ENCODE measurements at regions not wholly inside any gene's neighbourhood (a gene's known extent, or its start where the extent isn't known, plus 50 kb on each side); places are given as distances from the start of the nearest gene placed in this dataset.

- no peak for DNase-seq (ENCODE audit: low read depth, low spot score)
- Histone ChIP-seq H3K9ac (replicated peaks; ENCODE audit: extremely low read depth, insufficient read depth, low read length) (no peak overlapping the region), H3K4me2 (ENCODE audit: insufficient read depth, low read length) (no peak overlapping the region), H4K20me1 (replicated peaks; ENCODE audit: control insufficient read depth, extremely low read depth, insufficient read depth, low read length) (no peaks in the 10 kb centered on the region), H3K9me1 (replicated peaks; ENCODE audit: control insufficient read depth, extremely low read depth, insufficient read depth, low read length) (no peaks in the 10 kb centered on the region), H3K4me3 (replicated peaks in 1 of 3; ENCODE audit: insufficient read depth in 1 of 3, low read depth in 1 of 3, low read length in 3 of 3) (no peak overlapping the region), H3K79me2 (ENCODE audit: control insufficient read depth, insufficient read depth, low read length) (no peaks in the 10 kb centered on the region), H3K4me1 (ENCODE audit: control insufficient read depth, extremely low read depth, insufficient read depth, low read length) (peaks cover 16% of the 10 kb centered on the region), H3K27me3 (ENCODE audit: control insufficient read depth in 2 of 2, insufficient read depth in 2 of 2, low read length in 2 of 2) (peaks cover 0 to 4% of the 10 kb centered on the region in 2 experiments), H3K36me3 (ENCODE audit: control insufficient read depth in 2 of 2, extremely low read depth in 1 of 2, insufficient read depth in 2 of 2, low read length in 2 of 2) (no peaks in the 10 kb centered on the region), H2AFZ (ENCODE audit: low read depth, low read length) (no peak overlapping the region), H3K9me3 (replicated peaks; ENCODE audit: control insufficient read depth, insufficient read depth, low read length) (no peaks in the 10 kb centered on the region), H3K27ac (ENCODE audit: insufficient read depth, low read depth, low read length) (no peak overlapping the region)
- ChIA-PET POLR2A (no interaction called here), CTCF (interaction anchor here (0.7 to 1.4 kb wide), 4 partner anchors 11 to 89 kb away, joined by 3 to 4 read pairs (median 3); no protein-coding TSS in a partner anchor)
- no TSS peak for BruUV-seq (replicated peaks)
- peak; percentile 15 for FAIRE-seq
- dilution Hi-C loops (cut with MboI; ENCODE audit: extremely low pct_ligation_motif_present, low sequenced_read_pairs) (no loop called here), intact Hi-C loops (cut with micrococcal nuclease) (no loop called here)
- no peak for TF ChIP-seq MYC (IDR thresholded peaks at IDR 0.05; ENCODE audit: low read depth, low read length)
- TF ChIP-seq EZH2 (IDR thresholded peaks at IDR 0.05; ENCODE audit: borderline replicate concordance, low read depth, low read length, severe bottlenecking), result no peak
- no peak for TF ChIP-seq POLR2A (IDR thresholded peaks at IDR 0.05; ENCODE audit: low read depth, low read length)
- no peak for TF ChIP-seq MAX (IDR thresholded peaks at IDR 0.05; ENCODE audit: insufficient read depth, insufficient read length)
- TF ChIP-seq CTCF (IDR thresholded peaks at IDR 0.05; ENCODE audit: extremely low read depth in 1 of 2, insufficient read depth in 1 of 2, low read depth in 1 of 2, low read length in 2 of 2), result no peak
- TF ChIP-seq POLR2AphosphoS5 (IDR thresholded peaks at IDR 0.05; ENCODE audit: insufficient read depth, low read depth, low read length), result no peak
- TF ChIP-seq FOS (IDR thresholded peaks at IDR 0.05; ENCODE audit: borderline replicate concordance, insufficient read depth, low read length), result no peak
- TF ChIP-seq JUN (IDR thresholded peaks at IDR 0.05; ENCODE audit: borderline replicate concordance, insufficient read depth, insufficient read length, low read depth), result no peak
- TF ChIP-seq GATA2 (IDR thresholded peaks at IDR 0.05; ENCODE audit: insufficient read depth, insufficient read length, low read depth, low read length), result no peak
These were observed 58.0 kb upstream of the MRTFB start for GRCh38 chr16:14013145-14013570.
